CD4-positive, alpha-beta T cell (primary cell): ENCODE measurements at regions not wholly inside any gene's neighbourhood (a gene's known extent, or its start where the extent isn't known, plus 50 kb on each side); places are given as distances from the start of the nearest gene placed in this dataset.

ENCODE experiments used
- ATAC-seq: fragments of 200-7000 bp; cut with Tn5 transposase; one replicate; pipeline ENCODE4 v1.10.0; 2022; ENCODE audit warnings: mild to moderate bottlenecking; ENCODE audit not compliant: poor library complexity
- CTCF ChIA-PET: fragments of 350-600 bp; sonication (Branson Sonifier 250); formaldehyde crosslinking; loops from one replicate; lab custom pipeline; 2021; ENCODE audit warnings: antibody characterized with exemption, inconsistent platforms; lab: Charles Lee
- POLR2A ChIA-PET: fragments of 350-600 bp; sonication (Branson Sonifier 250); formaldehyde crosslinking; loops from one replicate; lab custom pipeline; 2021; ENCODE audit warnings: antibody characterized with exemption, inconsistent platforms; lab: Charles Lee
- DNase-seq, 14 experiments: peaks; one replicate each; pipeline ENCODE4 v3.0.0-alpha.2; 2013 to 2020; ENCODE audit warnings: mixed read lengths in 2 of 14
- H3K27ac ChIP-seq, 2 donors: one replicate each; pipeline versions ENCODE4 v1.5.1 to v1.7.0; 2013; ENCODE audit warnings: low read length in 2 of 2, low read depth in 1 of 2, mild to moderate bottlenecking in 1 of 2
- H3K27me3 ChIP-seq, 2 experiments: 1 replicate in 1 of 2; 2 replicates in 1 of 2; pipeline versions ENCODE4 v1.6.1 to v1.7.0; 2013; ENCODE audit warnings: low read length in 2 of 2, control low read depth in 1 of 2, mild to moderate bottlenecking in 1 of 2, moderate library complexity in 1 of 2; ENCODE audit not compliant: insufficient read depth in 2 of 2, control insufficient read depth in 1 of 2
- H3K36me3 ChIP-seq: one replicate; pipeline ENCODE4 v1.6.1; 2013; ENCODE audit warnings: low read length, control low read depth; ENCODE audit not compliant: insufficient read depth
- H3K4me1 ChIP-seq: one replicate; pipeline ENCODE4 v1.6.1; 2013; ENCODE audit warnings: low read length, control low read depth; ENCODE audit not compliant: insufficient read depth
- H3K4me3 ChIP-seq: one replicate; pipeline ENCODE4 v1.5.1; 2013; ENCODE audit warnings: mild to moderate bottlenecking, low read length, moderate library complexity
- H3K9me3 ChIP-seq, 2 experiments: 1 replicate in 1 of 2; 2 replicates in 1 of 2; pipeline versions ENCODE4 v1.6.1 to v1.7.0; 2013; ENCODE audit warnings: low read length in 2 of 2, mild to moderate bottlenecking in 2 of 2, control low read depth in 1 of 2, moderate library complexity in 1 of 2; ENCODE audit not compliant: control insufficient read depth in 1 of 2, insufficient read depth in 1 of 2
- H3K27ac Mint-ChIP-seq: one replicate; pipeline ENCODE4 v1.8.0; 2020; ENCODE audit warnings: mixed read lengths
- H3K27me3 Mint-ChIP-seq: one replicate; pipeline ENCODE4 v1.8.0; 2021; ENCODE audit warnings: mixed read lengths
- H3K36me3 Mint-ChIP-seq: one replicate; pipeline ENCODE4 v1.8.0; 2021; ENCODE audit warnings: low read depth, mixed read lengths
- H3K4me1 Mint-ChIP-seq: one replicate; pipeline ENCODE4 v1.8.0; 2021; ENCODE audit warnings: low read depth, mixed read lengths
- H3K4me3 Mint-ChIP-seq: one replicate; pipeline ENCODE4 v1.8.0; 2020; ENCODE audit warnings: mild to moderate bottlenecking, mixed read lengths
- H3K9me3 Mint-ChIP-seq: one replicate; pipeline ENCODE4 v1.8.0; 2020; ENCODE audit warnings: mixed read lengths
- CTCF ChIP-seq: fragments of 200-600 bp; IDR thresholded peaks from one replicate; pipeline ENCODE4 v1.8.0; 2022; ENCODE audit warnings: antibody characterized with exemption, mild to moderate bottlenecking
- intact Hi-C, 2 experiments: fragments of 100-400 bp; cut with DNase I in 1 of 2; cut with micrococcal nuclease in 1 of 2; formaldehyde crosslinking; loops; one replicate each; pipeline versions ENCODE4 v1.15.1 to v1.9.0; 2023 to 2025; cut with DNase I, micrococcal nuclease

- POLR2A ChIA-PET, result interaction anchor here (0.6 to 2.7 kb wide), 17 partner anchors 30 to 165 kb away, joined by 3 to 30 read pairs (median 5); no protein-coding TSS in a partner anchor
- peak overlapping the region; percentile 52 to 62 for H3K27ac ChIP-seq
- H3K9me3 ChIP-seq, result no peaks in the 10 kb centered on the region
- TF ChIP-seq CTCF, result no peak
- ATAC-seq, result peak; percentile 75
- peaks cover 43% of the 10 kb centered on the region for H3K4me1 ChIP-seq
- no peaks in the 10 kb centered on the region for H3K36me3 Mint-ChIP-seq
- peak overlapping the region; percentile 2 for H3K4me3 ChIP-seq
- peaks cover 46% of the 10 kb centered on the region for H3K4me1 Mint-ChIP-seq
- H3K27me3 Mint-ChIP-seq, result no peaks in the 10 kb centered on the region
- intact Hi-C loops, result loop anchor here in 1 of 2 experiments (2.0 to 5.0 kb wide), 5 partner anchors 44 to 161 kb away; no protein-coding TSS in a partner anchor
- DNase-seq, result peak in 8 of 14 experiments; percentile 5 to 56 (median 30)
- H3K27ac Mint-ChIP-seq, result peak overlapping the region; percentile 92
- CTCF ChIA-PET, result interaction anchor here (1.6 kb wide), 1 partner anchor 125 kb away, joined by 3 read pairs; no protein-coding TSS in a partner anchor
- H3K27me3 ChIP-seq, result no peaks in the 10 kb centered on the region
- no peaks in the 10 kb centered on the region for H3K9me3 Mint-ChIP-seq
- H3K4me3 Mint-ChIP-seq, result peak overlapping the region; percentile 54
- H3K36me3 ChIP-seq, result no peaks in the 10 kb centered on the region
Measured at GRCh38 chr20:53706466-53707370, 113.1 kb upstream of the ZNF217 start.

- ChIA-PET CTCF (no interaction called here), POLR2A (interaction anchor here (0.6 to 2.7 kb wide), 15 partner anchors 31 to 166 kb away, joined by 3 to 30 read pairs (median 5); no protein-coding TSS in a partner anchor)
- no peak for ATAC-seq
- peak overlapping the region in 1 of 2 donors; percentile 62 for H3K27ac ChIP-seq
- no peak for TF ChIP-seq CTCF
- Mint-ChIP-seq H3K27ac (peak overlapping the region; percentile 92), H3K27me3 (no peaks in the 10 kb centered on the region), H3K4me3 (peak overlapping the region; percentile 54), H3K9me3 (no peaks in the 10 kb centered on the region), H3K4me1 (peaks cover 44% of the 10 kb centered on the region), H3K36me3 (no peaks in the 10 kb centered on the region)
- no peaks in the 10 kb centered on the region for H3K36me3 ChIP-seq
- intact Hi-C loops, result loop anchor here in 1 of 2 experiments (2.0 to 5.0 kb wide), 5 partner anchors 44 to 161 kb away; no protein-coding TSS in a partner anchor
- DNase-seq, result no peak
- H3K4me3 ChIP-seq, result no peak overlapping the region
- no peaks in the 10 kb centered on the region for H3K9me3 ChIP-seq
- peaks cover 46% of the 10 kb centered on the region for H3K4me1 ChIP-seq
- H3K27me3 ChIP-seq, result no peaks in the 10 kb centered on the region
Measured at GRCh38 chr20:53706008-53706465, 112.4 kb upstream of the ZNF217 start.

- ATAC-seq (no peak), DNase-seq (no peak)
- POLR2A ChIA-PET, result no interaction called here
- peaks cover 26% of the 10 kb centered on the region for H3K4me1 Mint-ChIP-seq
- no peak overlapping the region for H3K27ac ChIP-seq
- TF ChIP-seq CTCF, result no peak
- no peak overlapping the region for H3K27ac Mint-ChIP-seq
- H3K4me3 ChIP-seq, result no peak overlapping the region
- H3K27me3 ChIP-seq, result no peaks in the 10 kb centered on the region
- H3K4me3 Mint-ChIP-seq, result no peak overlapping the region
- H3K36me3 ChIP-seq, result no peaks in the 10 kb centered on the region
- no peaks in the 10 kb centered on the region for H3K9me3 Mint-ChIP-seq
- H3K4me1 ChIP-seq, result peaks cover 32% of the 10 kb centered on the region
- no peaks in the 10 kb centered on the region for H3K27me3 Mint-ChIP-seq
- CTCF ChIA-PET, result interaction anchor here (0.6 kb wide), 1 partner anchor 115 kb away, joined by 4 read pairs; no protein-coding TSS in a partner anchor
- H3K9me3 ChIP-seq, result no peaks in the 10 kb centered on the region
- no peaks in the 10 kb centered on the region for H3K36me3 Mint-ChIP-seq
- intact Hi-C loops, result loop anchor here in 1 of 2 experiments (2.0 kb wide), 1 partner anchor 212 kb away; no protein-coding TSS in a partner anchor
Measured at GRCh38 chr20:53702617-53703016, 109.0 kb upstream of the ZNF217 start.
